ENCODE measurements at regions not wholly inside any gene's neighbourhood (a gene's known extent, or its start where the extent isn't known, plus 50 kb on each side); places are given as distances from the start of the nearest gene placed in this dataset.

- no peaks in the 10 kb centered on the region for H3K36me3 ChIP-seq (ENCODE audit: control insufficient read depth, insufficient read depth, low read length)
- no peak overlapping the region for H3K4me3 ChIP-seq (ENCODE audit: low read length)
- no peaks in the 10 kb centered on the region for H3K9me3 ChIP-seq (replicated peaks; ENCODE audit: control insufficient read depth, low read depth, low read length)
- peaks cover 13% of the 10 kb centered on the region for H3K27me3 ChIP-seq (ENCODE audit: control insufficient read depth, insufficient read depth, low read length)
- H3K27ac ChIP-seq (ENCODE audit: low read length), result no peak overlapping the region
- no CpG with 5 or more reads among the region's 1 CpG for WGBS (ENCODE audit: insufficient coverage)
- no peaks in the 10 kb centered on the region for H3K4me1 ChIP-seq (ENCODE audit: control insufficient read depth, insufficient read depth, low read length)
- no peak for DNase-seq
These were observed 141.6 kb downstream of the DHX35 start for GRCh38 chr20:39103732-39104131.

DNA sequence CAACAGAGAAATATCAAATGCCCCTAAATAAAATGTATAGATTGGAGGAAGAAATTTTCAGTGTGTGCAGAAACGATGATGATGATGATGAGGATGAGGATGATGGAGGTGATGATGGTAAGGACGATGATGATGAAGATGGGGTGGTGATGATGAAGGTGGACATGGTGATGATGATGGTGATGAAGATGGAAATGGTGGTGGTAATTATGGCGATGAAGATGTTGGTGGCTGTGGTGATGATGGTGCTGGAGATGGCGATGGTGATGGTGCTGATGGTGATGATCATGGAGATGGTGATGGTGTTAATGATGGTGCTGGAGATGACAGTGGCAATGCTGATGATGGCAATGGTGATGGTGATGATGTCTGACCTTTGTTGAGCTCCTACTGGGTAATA, 141.2 kb downstream of the DHX35 start:
- H3K27ac ChIP-seq (ENCODE audit: low read length), result no peak overlapping the region
- WGBS (ENCODE audit: insufficient coverage), result 83% methylated on average over 4 of the region's 4 CpGs
- H3K4me3 ChIP-seq (ENCODE audit: low read length), result no peak overlapping the region
- no peaks in the 10 kb centered on the region for H3K9me3 ChIP-seq (replicated peaks; ENCODE audit: control insufficient read depth, low read depth, low read length)
- no peaks in the 10 kb centered on the region for H3K36me3 ChIP-seq (ENCODE audit: control insufficient read depth, insufficient read depth, low read length)
- H3K4me1 ChIP-seq (ENCODE audit: control insufficient read depth, insufficient read depth, low read length), result no peaks in the 10 kb centered on the region
- peaks cover 10% of the 10 kb centered on the region for H3K27me3 ChIP-seq (ENCODE audit: control insufficient read depth, insufficient read depth, low read length)
- no peak for DNase-seq

GRCh38 chr20:39101895-39102294, 139.8 kb downstream of the DHX35 start:
- WGBS (ENCODE audit: insufficient coverage), result 68% methylated on average over 3 of the region's 3 CpGs
- DNase-seq, result no peak
- Histone ChIP-seq H3K9me3 (replicated peaks; ENCODE audit: control insufficient read depth, low read depth, low read length) (no peaks in the 10 kb centered on the region), H3K4me3 (ENCODE audit: low read length) (no peak overlapping the region), H3K27ac (ENCODE audit: low read length) (no peak overlapping the region), H3K27me3 (ENCODE audit: control insufficient read depth, insufficient read depth, low read length) (peaks cover 5% of the 10 kb centered on the region), H3K36me3 (ENCODE audit: control insufficient read depth, insufficient read depth, low read length) (no peaks in the 10 kb centered on the region), H3K4me1 (ENCODE audit: control insufficient read depth, insufficient read depth, low read length) (no peaks in the 10 kb centered on the region)

GRCh38 chr20:39100691-39101090, 138.5 kb downstream of the DHX35 start:
- Histone ChIP-seq H3K4me1 (ENCODE audit: control insufficient read depth, insufficient read depth, low read length) (no peaks in the 10 kb centered on the region), H3K9me3 (replicated peaks; ENCODE audit: control insufficient read depth, low read depth, low read length) (no peaks in the 10 kb centered on the region), H3K4me3 (ENCODE audit: low read length) (no peak overlapping the region), H3K27ac (ENCODE audit: low read length) (no peak overlapping the region), H3K36me3 (ENCODE audit: control insufficient read depth, insufficient read depth, low read length) (no peaks in the 10 kb centered on the region), H3K27me3 (ENCODE audit: control insufficient read depth, insufficient read depth, low read length) (peaks cover 5% of the 10 kb centered on the region)
- DNase-seq, result no peak
- WGBS (ENCODE audit: insufficient coverage), result 0% methylated on average over 1 of the region's 6 CpGs

DNA sequence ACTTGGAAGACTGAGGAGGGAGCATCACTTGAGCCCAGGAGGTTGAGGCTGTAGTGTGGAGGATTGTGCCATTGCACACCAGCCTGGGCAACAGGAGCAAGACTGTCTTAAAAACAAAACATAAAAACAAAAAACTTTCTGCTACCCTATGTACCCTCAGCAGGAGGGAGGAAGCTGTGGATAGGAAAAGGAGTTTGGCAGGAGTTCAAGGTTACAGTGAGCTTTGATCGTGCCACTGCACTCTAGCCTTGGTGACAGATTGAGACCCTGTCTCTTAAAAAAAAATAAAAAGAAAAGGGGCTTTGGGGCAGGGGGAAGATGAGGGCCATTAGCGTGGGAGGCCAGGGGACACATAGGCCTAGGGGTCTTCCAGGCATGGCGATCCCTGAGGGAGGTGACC, 135.7 kb downstream of the DHX35 start:
- no peak for DNase-seq
- peaks cover 5% of the 10 kb centered on the region for H3K27me3 ChIP-seq (ENCODE audit: control insufficient read depth, insufficient read depth, low read length)
- H3K36me3 ChIP-seq (ENCODE audit: control insufficient read depth, insufficient read depth, low read length), result no peaks in the 10 kb centered on the region
- no peaks in the 10 kb centered on the region for H3K9me3 ChIP-seq (replicated peaks; ENCODE audit: control insufficient read depth, low read depth, low read length)
- H3K27ac ChIP-seq (ENCODE audit: low read length), result no peak overlapping the region
- H3K4me1 ChIP-seq (ENCODE audit: control insufficient read depth, insufficient read depth, low read length), result no peaks in the 10 kb centered on the region
- WGBS (ENCODE audit: insufficient coverage), result 71% methylated on average over 2 of the region's 3 CpGs
- no peak overlapping the region for H3K4me3 ChIP-seq (ENCODE audit: low read length)

DNA sequence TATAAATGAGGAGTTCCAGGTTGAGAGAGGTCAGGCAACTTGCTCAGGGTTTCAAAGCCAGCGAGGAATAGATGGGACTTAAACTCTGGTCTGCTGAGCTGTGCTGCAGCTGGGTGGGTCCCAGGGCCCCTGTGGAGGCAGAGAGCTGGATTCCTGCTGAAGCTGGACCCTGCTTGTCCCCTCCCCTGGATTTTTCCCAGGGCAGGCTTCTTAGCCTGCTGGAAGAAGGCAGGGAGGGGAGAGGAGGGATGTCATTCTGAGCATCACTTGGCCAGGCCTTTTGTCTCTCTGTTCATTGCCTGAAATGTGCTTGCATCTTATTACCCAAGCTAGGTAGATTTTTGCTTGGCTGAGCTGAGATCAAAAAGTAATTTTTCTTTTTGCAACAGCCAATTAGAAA, 133.7 kb downstream of the DHX35 start:
- H3K4me3 ChIP-seq (ENCODE audit: low read length), result no peak overlapping the region

GRCh38 chr20:39094391-39094790, 132.2 kb downstream of the DHX35 start:
- Histone ChIP-seq H3K27ac (ENCODE audit: low read length) (no peak overlapping the region), H3K4me3 (ENCODE audit: low read length) (no peak overlapping the region), H3K36me3 (ENCODE audit: control insufficient read depth, insufficient read depth, low read length) (no peaks in the 10 kb centered on the region), H3K9me3 (replicated peaks; ENCODE audit: control insufficient read depth, low read depth, low read length) (no peaks in the 10 kb centered on the region), H3K4me1 (ENCODE audit: control insufficient read depth, insufficient read depth, low read length) (no peaks in the 10 kb centered on the region), H3K27me3 (ENCODE audit: control insufficient read depth, insufficient read depth, low read length) (no peaks in the 10 kb centered on the region)
- no peak for DNase-seq
- no CpG with 5 or more reads among the region's 1 CpG for WGBS (ENCODE audit: insufficient coverage)

More for the DNA sequence above, 133.7 kb downstream of the DHX35 start:
- Histone ChIP-seq H3K4me1 (ENCODE audit: control insufficient read depth, insufficient read depth, low read length) (no peaks in the 10 kb centered on the region), H3K36me3 (ENCODE audit: control insufficient read depth, insufficient read depth, low read length) (no peaks in the 10 kb centered on the region), H3K9me3 (replicated peaks; ENCODE audit: control insufficient read depth, low read depth, low read length) (no peaks in the 10 kb centered on the region), H3K27me3 (ENCODE audit: control insufficient read depth, insufficient read depth, low read length) (peaks cover 2% of the 10 kb centered on the region), H3K27ac (ENCODE audit: low read length) (no peak overlapping the region)
- WGBS (ENCODE audit: insufficient coverage), result 60% methylated on average over 1 of the region's 1 CpG
- DNase-seq, result no peak

DNA sequence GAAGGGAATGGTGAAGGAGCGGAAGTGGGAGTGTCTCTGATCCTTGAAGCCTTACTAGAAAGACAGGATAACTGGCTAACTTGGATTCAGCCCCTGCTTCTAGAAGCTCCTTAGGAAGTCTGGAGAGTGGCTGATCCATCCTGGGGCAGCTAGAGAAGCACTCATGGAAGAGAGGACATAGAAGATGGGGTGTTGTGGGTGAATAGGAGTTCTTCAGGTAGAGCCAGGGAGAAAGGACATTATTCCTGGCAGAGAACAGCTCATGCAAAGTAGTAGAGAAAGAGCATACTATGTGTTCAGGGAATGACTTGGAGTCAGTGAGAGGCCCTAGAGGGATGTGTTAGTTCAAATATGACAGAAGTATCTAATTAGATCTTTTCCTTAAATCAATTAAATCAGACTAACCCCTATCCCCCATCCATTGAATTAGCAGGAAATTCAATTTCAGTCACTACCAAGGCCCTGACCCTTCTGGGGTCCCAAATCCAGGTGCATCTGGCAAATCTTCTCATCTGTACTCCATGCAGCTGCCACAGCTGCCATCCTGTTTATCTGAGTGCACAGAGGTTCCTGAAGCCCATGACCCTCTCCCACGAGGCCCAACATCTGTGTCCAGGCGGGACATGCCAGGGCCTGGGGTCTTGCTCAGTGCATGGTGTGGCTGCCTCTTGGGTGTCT, 130.7 kb downstream of the DHX35 start:
- Histone ChIP-seq H3K36me3 (ENCODE audit: control insufficient read depth, insufficient read depth, low read length) (no peaks in the 10 kb centered on the region), H3K27ac (ENCODE audit: low read length) (no peak overlapping the region), H3K9me3 (replicated peaks; ENCODE audit: control insufficient read depth, low read depth, low read length) (no peaks in the 10 kb centered on the region), H3K4me3 (ENCODE audit: low read length) (no peak overlapping the region), H3K4me1 (ENCODE audit: control insufficient read depth, insufficient read depth, low read length) (no peaks in the 10 kb centered on the region), H3K27me3 (ENCODE audit: control insufficient read depth, insufficient read depth, low read length) (no peaks in the 10 kb centered on the region)
- 89% methylated on average over 1 of the region's 3 CpGs for WGBS (ENCODE audit: insufficient coverage)
- no peak for DNase-seq

- Histone ChIP-seq H3K27ac (ENCODE audit: low read length) (no peak overlapping the region), H3K4me3 (ENCODE audit: low read length) (no peak overlapping the region), H3K27me3 (ENCODE audit: control insufficient read depth, insufficient read depth, low read length) (no peaks in the 10 kb centered on the region), H3K36me3 (ENCODE audit: control insufficient read depth, insufficient read depth, low read length) (no peaks in the 10 kb centered on the region), H3K9me3 (replicated peaks; ENCODE audit: control insufficient read depth, low read depth, low read length) (no peaks in the 10 kb centered on the region), H3K4me1 (ENCODE audit: control insufficient read depth, insufficient read depth, low read length) (no peaks in the 10 kb centered on the region)
- no CpG with 5 or more reads among the region's 5 CpGs for WGBS (ENCODE audit: insufficient coverage)
- no peak for DNase-seq
These were observed 128.8 kb downstream of the DHX35 start for GRCh38 chr20:39090906-39091305.

DNA sequence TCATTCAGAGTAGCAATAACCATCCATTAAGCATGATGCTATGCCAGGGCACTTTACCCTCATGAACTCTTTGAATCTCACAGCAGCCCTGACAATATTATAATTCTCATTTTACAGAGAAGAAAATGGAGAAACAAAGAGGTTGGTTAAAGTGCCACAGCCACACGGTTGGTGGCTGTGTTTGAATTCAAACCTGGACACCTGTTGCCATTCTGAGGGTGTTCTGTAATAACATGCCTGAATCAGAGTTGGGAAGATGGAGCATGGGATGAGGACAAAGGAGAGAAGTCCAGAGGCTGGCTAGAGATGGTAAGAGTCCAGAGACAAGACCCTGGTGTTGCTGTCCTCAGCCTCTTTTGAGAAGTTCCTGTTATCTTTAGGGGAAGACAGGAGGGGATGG, 127.7 kb downstream of the DHX35 start:
- H3K4me3 ChIP-seq (ENCODE audit: low read length), result no peak overlapping the region
- H3K4me1 ChIP-seq (ENCODE audit: control insufficient read depth, insufficient read depth, low read length), result no peaks in the 10 kb centered on the region
- H3K27me3 ChIP-seq (ENCODE audit: control insufficient read depth, insufficient read depth, low read length), result no peaks in the 10 kb centered on the region
- H3K36me3 ChIP-seq (ENCODE audit: control insufficient read depth, insufficient read depth, low read length), result no peaks in the 10 kb centered on the region
- H3K9me3 ChIP-seq (replicated peaks; ENCODE audit: control insufficient read depth, low read depth, low read length), result peaks cover 5% of the 10 kb centered on the region
- H3K27ac ChIP-seq (ENCODE audit: low read length), result no peak overlapping the region
- DNase-seq, result no peak
- WGBS (ENCODE audit: insufficient coverage), result 56% methylated on average over 1 of the region's 1 CpG
